Mesendoderm (in vitro differentiated cells): ENCODE measurements at regions not wholly inside any gene's neighbourhood (a gene's known extent, or its start where the extent isn't known, plus 50 kb on each side); places are given as distances from the start of the nearest gene placed in this dataset.

Experiments used
- DNase-seq: peaks from one replicate; pipeline ENCODE4 v3.0.0; 2013
- H2AK5ac ChIP-seq: 2 replicates; pipeline ENCODE4 v1.6.1; 2013; ENCODE audit warnings: low read length, inconsistent platforms
- H2BK120ac ChIP-seq: 2 replicates; pipeline ENCODE4 v1.6.1; 2013; ENCODE audit warnings: low read depth, mild to moderate bottlenecking, low read length, moderate library complexity, mixed read lengths
- H2BK15ac ChIP-seq: replicated peaks from 2 replicates; pipeline ENCODE4 v1.6.1; 2013; ENCODE audit warnings: low read depth, mild to moderate bottlenecking, moderate library complexity
- H2BK5ac ChIP-seq: 2 replicates; pipeline ENCODE4 v1.6.1; 2013; ENCODE audit warnings: low read length, inconsistent platforms
- H3K18ac ChIP-seq: 2 replicates; pipeline ENCODE4 v1.6.1; 2013; ENCODE audit warnings: mild to moderate bottlenecking, low read length, mixed read lengths
- H3K23ac ChIP-seq: one replicate; pipeline ENCODE4 v1.6.1; 2013; ENCODE audit warnings: low read length
- H3K27ac ChIP-seq: 2 replicates; pipeline ENCODE4 v1.5.1; 2013; ENCODE audit warnings: low read depth, mild to moderate bottlenecking, inconsistent platforms, low read length, moderate library complexity
- H3K27me3 ChIP-seq: 2 replicates; pipeline ENCODE4 v1.6.1; 2013; ENCODE audit warnings: low read length, control low read depth, mild to moderate bottlenecking, inconsistent platforms; ENCODE audit not compliant: insufficient read depth, poor library complexity
- H3K36me3 ChIP-seq: 2 replicates; pipeline ENCODE4 v1.6.1; 2013; ENCODE audit warnings: low read length, inconsistent platforms; ENCODE audit not compliant: control insufficient read depth, insufficient read depth
- H3K4ac ChIP-seq: one replicate; pipeline ENCODE4 v1.6.1; 2013; ENCODE audit warnings: low read depth, mild to moderate bottlenecking, low read length, moderate library complexity
- H3K4me1 ChIP-seq: 2 replicates; pipeline ENCODE4 v1.6.1; 2013; ENCODE audit warnings: low read depth, low read length, inconsistent platforms; ENCODE audit not compliant: control insufficient read depth
- H3K4me2 ChIP-seq: 2 replicates; pipeline ENCODE4 v1.6.1; 2013; ENCODE audit warnings: low read length
- H3K4me3 ChIP-seq: 2 replicates; pipeline ENCODE4 v1.5.1; 2013; ENCODE audit warnings: mild to moderate bottlenecking, low read length
- H3K56ac ChIP-seq: one replicate; pipeline ENCODE4 v1.6.1; 2013; ENCODE audit warnings: low read length
- H3K79me1 ChIP-seq: 2 replicates; pipeline ENCODE4 v1.6.1; 2013; ENCODE audit warnings: low read length, inconsistent platforms
- H3K79me2 ChIP-seq: 2 replicates; pipeline ENCODE4 v1.6.1; 2013; ENCODE audit warnings: mild to moderate bottlenecking, low read length; ENCODE audit not compliant: control insufficient read depth, insufficient read depth
- H3K9ac ChIP-seq: 2 replicates; pipeline ENCODE4 v1.6.1; 2013; ENCODE audit warnings: low read length, inconsistent platforms
- H4K5ac ChIP-seq: one replicate; pipeline ENCODE4 v1.6.1; 2013; ENCODE audit warnings: low read length
- H4K8ac ChIP-seq: one replicate; pipeline ENCODE4 v1.6.1; 2013; ENCODE audit warnings: low read depth, mild to moderate bottlenecking, control low read depth, low read length, moderate library complexity
- WGBS: extraction: QIAGEN DNeasy Blood & Tissue Kit; methylation state at CpG from one replicate; pipeline ENCODE4 v1.1.7; 2013; ENCODE audit warnings: low lambda C conversion rate, missing lambda C conversion rate; ENCODE audit not compliant: insufficient coverage; ENCODE audit errors: extremely low coverage; 5-methylcytosine and 5-hydroxymethylcytosine counted together

GRCh38 chr15:62469874-62470688 is 305.0 kb upstream of the C2CD4B start:
- Histone ChIP-seq H3K27me3 (no peaks in the 10 kb centered on the region), H3K27ac (no peak overlapping the region), H2BK120ac (peak overlapping the region; percentile 16), H2BK5ac (no peak overlapping the region), H3K18ac (no peak overlapping the region), H3K56ac (no peak overlapping the region), H3K79me1 (peaks cover 14% of the 10 kb centered on the region), H3K9ac (no peak overlapping the region), H4K5ac (no peak overlapping the region), H3K79me2 (peaks cover 5% of the 10 kb centered on the region), H3K4me3 (no peak overlapping the region), H3K23ac (no peak overlapping the region), H3K4me1 (peaks cover 15% of the 10 kb centered on the region), H2AK5ac (peak overlapping the region; percentile 33), H3K4ac (no peak overlapping the region), H4K8ac (no peak overlapping the region), H2BK15ac (no peak overlapping the region), H3K4me2 (no peak overlapping the region), H3K36me3 (no peaks in the 10 kb centered on the region)
- DNase-seq: peak; percentile 64
- no CpG with 5 or more reads among the region's 11 CpGs for WGBS

- Histone ChIP-seq H2BK5ac (no peak overlapping the region), H3K4ac (no peak overlapping the region), H2BK120ac (no peak overlapping the region), H3K36me3 (no peaks in the 10 kb centered on the region), H3K4me2 (no peak overlapping the region), H3K79me2 (peaks cover 2% of the 10 kb centered on the region), H4K5ac (no peak overlapping the region), H3K56ac (peak overlapping the region; percentile 31), H3K4me3 (no peak overlapping the region), H3K23ac (no peak overlapping the region), H2AK5ac (peak overlapping the region; percentile 25), H3K27ac (peak overlapping the region; percentile 23), H3K9ac (no peak overlapping the region), H3K4me1 (peaks cover 9% of the 10 kb centered on the region), H3K27me3 (no peaks in the 10 kb centered on the region), H3K18ac (no peak overlapping the region), H4K8ac (no peak overlapping the region), H2BK15ac (no peak overlapping the region), H3K79me1 (peaks cover 14% of the 10 kb centered on the region)
- DNase-seq: peak; percentile 68
- WGBS: no CpG with 5 or more reads among the region's 6 CpGs
These were observed 307.7 kb upstream of the C2CD4B start for GRCh38 chr15:62472616-62473299.

- H2AK5ac ChIP-seq: no peak overlapping the region
- WGBS: no CpG with 5 or more reads among the region's 9 CpGs
- no peak overlapping the region for H3K4me2 ChIP-seq
- no peak overlapping the region for H3K27ac ChIP-seq
- H3K23ac ChIP-seq: no peak overlapping the region
- H3K27me3 ChIP-seq: no peaks in the 10 kb centered on the region
- no peak overlapping the region for H3K18ac ChIP-seq
- H3K9ac ChIP-seq: no peak overlapping the region
- H4K5ac ChIP-seq: no peak overlapping the region
- no peak overlapping the region for H3K56ac ChIP-seq
- H3K4me3 ChIP-seq: no peak overlapping the region
- no peak overlapping the region for H2BK15ac ChIP-seq
- H3K79me1 ChIP-seq: peaks cover 16% of the 10 kb centered on the region
- H3K36me3 ChIP-seq: no peaks in the 10 kb centered on the region
- H2BK120ac ChIP-seq: no peak overlapping the region
- DNase-seq: no peak
- no peaks in the 10 kb centered on the region for H3K79me2 ChIP-seq
- H2BK5ac ChIP-seq: no peak overlapping the region
- H3K4me1 ChIP-seq: peaks cover 9% of the 10 kb centered on the region
- no peak overlapping the region for H4K8ac ChIP-seq
- no peak overlapping the region for H3K4ac ChIP-seq
These were observed 309.1 kb upstream of the C2CD4B start for GRCh38 chr15:62474021-62474770.

GRCh38 chr15:62474771-62475124 is 309.7 kb upstream of the C2CD4B start:
- Histone ChIP-seq H3K36me3 (no peaks in the 10 kb centered on the region), H3K27ac (no peak overlapping the region), H3K4me3 (no peak overlapping the region), H3K4me2 (no peak overlapping the region), H2BK15ac (no peak overlapping the region), H3K9ac (no peak overlapping the region), H3K27me3 (no peaks in the 10 kb centered on the region), H4K8ac (no peak overlapping the region), H3K56ac (no peak overlapping the region), H4K5ac (no peak overlapping the region), H3K79me2 (no peaks in the 10 kb centered on the region), H3K4me1 (peaks cover 9% of the 10 kb centered on the region), H2BK5ac (no peak overlapping the region), H3K79me1 (peaks cover 13% of the 10 kb centered on the region), H2AK5ac (no peak overlapping the region), H2BK120ac (no peak overlapping the region), H3K23ac (no peak overlapping the region), H3K18ac (no peak overlapping the region), H3K4ac (no peak overlapping the region)
- WGBS: no CpG with 5 or more reads among the region's 5 CpGs
- DNase-seq: peak; percentile 68

- Histone ChIP-seq H3K4me2 (no peak overlapping the region), H2AK5ac (no peak overlapping the region), H3K9ac (no peak overlapping the region), H3K36me3 (no peaks in the 10 kb centered on the region), H3K4ac (no peak overlapping the region), H3K23ac (no peak overlapping the region), H3K27ac (no peak overlapping the region), H4K5ac (no peak overlapping the region), H2BK15ac (no peak overlapping the region), H3K4me1 (peaks cover 6% of the 10 kb centered on the region), H3K27me3 (no peaks in the 10 kb centered on the region), H2BK120ac (no peak overlapping the region), H3K79me1 (peaks cover 9% of the 10 kb centered on the region), H3K79me2 (no peaks in the 10 kb centered on the region), H2BK5ac (no peak overlapping the region), H3K4me3 (no peak overlapping the region), H3K56ac (no peak overlapping the region), H3K18ac (no peak overlapping the region), H4K8ac (no peak overlapping the region)
- no CpG with 5 or more reads among the region's 2 CpGs for WGBS
- DNase-seq: no peak
These were observed 310.5 kb upstream of the C2CD4B start for GRCh38 chr15:62475591-62475990.
